ENCODE measurements at regions not wholly inside any gene's neighbourhood (a gene's known extent, or its start where the extent isn't known, plus 50 kb on each side); places are given as distances from the start of the nearest gene placed in this dataset.

- H3K27ac ChIP-seq, result no peak overlapping the region
- peaks cover 0 to 5% (median 0%) of the 10 kb centered on the region in 8 donors for H3K9me3 ChIP-seq
- H3K27me3 ChIP-seq (replicated peaks in 1 of 7), result no peaks in the 10 kb centered on the region
- DNase-seq, result no peak
- no peaks in the 10 kb centered on the region for H3K4me1 ChIP-seq
- TF ChIP-seq POLR2AphosphoS5 (IDR thresholded peaks at IDR 0.05) (no peak), POLR2A (IDR thresholded peaks at IDR 0.05) (no peak), CTCF (IDR thresholded peaks at IDR 0.05 in 8 of 11, conservative IDR thresholded peaks at IDR 0.05 in 3 of 11) (no peak)
- WGBS, 5 donors, result 83 to 88% (median 86%) methylated on average over 4 of the region's 4 CpGs
- intact Hi-C loops (cut with DNase I; ENCODE audit: low total_unique reads), result no loop called here
- H3K4me3 ChIP-seq, result no peak overlapping the region
- no peaks in the 10 kb centered on the region for H3K36me3 ChIP-seq
These were observed 531.4 kb upstream of the NBEA start for GRCh38 chr13:34410678-34411077.

- no peaks in the 10 kb centered on the region for H3K27me3 ChIP-seq (replicated peaks in 1 of 7)
- H3K4me1 ChIP-seq, result no peaks in the 10 kb centered on the region
- H3K27ac ChIP-seq, result no peak overlapping the region
- no peak for DNase-seq
- no peaks in the 10 kb centered on the region for H3K36me3 ChIP-seq
- TF ChIP-seq CTCF (IDR thresholded peaks at IDR 0.05 in 8 of 11, conservative IDR thresholded peaks at IDR 0.05 in 3 of 11) (no peak), POLR2A (IDR thresholded peaks at IDR 0.05) (no peak), POLR2AphosphoS5 (IDR thresholded peaks at IDR 0.05) (no peak)
- peaks cover 0 to 5% (median 0%) of the 10 kb centered on the region in 8 donors for H3K9me3 ChIP-seq
- 82 to 94% (median 91%) methylated on average over 1 of the region's 1 CpG for WGBS, 5 donors
- intact Hi-C loops (cut with DNase I; ENCODE audit: low total_unique reads), result no loop called here
- no peak overlapping the region for H3K4me3 ChIP-seq
These were observed 530.9 kb upstream of the NBEA start for GRCh38 chr13:34411177-34411576.

DNA sequence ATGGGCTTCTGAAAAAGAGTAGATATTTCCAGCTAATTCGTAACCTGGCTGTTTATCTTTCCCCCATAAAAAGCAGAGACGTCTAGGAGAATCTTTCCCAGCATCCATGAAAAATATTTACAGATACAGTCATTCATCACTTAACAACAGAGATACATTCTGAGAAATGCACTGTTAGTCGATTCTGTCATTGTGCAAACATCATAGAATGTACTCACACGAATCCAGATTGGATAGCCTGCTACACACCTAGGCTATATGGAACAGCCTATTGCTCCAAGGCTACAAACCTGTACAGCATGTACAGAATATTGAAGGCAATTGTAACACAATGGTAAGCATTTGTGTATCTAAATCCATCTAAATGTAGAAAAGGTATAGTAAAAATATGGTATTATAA is 530.2 kb upstream of the NBEA start:
- Histone ChIP-seq H3K36me3 (no peaks in the 10 kb centered on the region), H3K27me3 (replicated peaks in 1 of 7) (no peaks in the 10 kb centered on the region), H3K9me3 (peaks cover 0 to 4% (median 0%) of the 10 kb centered on the region in 8 donors), H3K4me1 (no peaks in the 10 kb centered on the region), H3K27ac (no peak overlapping the region), H3K4me3 (no peak overlapping the region)
- TF ChIP-seq POLR2AphosphoS5 (IDR thresholded peaks at IDR 0.05), result no peak
- no peak for TF ChIP-seq POLR2A (IDR thresholded peaks at IDR 0.05)
- no peak for TF ChIP-seq CTCF (IDR thresholded peaks at IDR 0.05 in 8 of 11, conservative IDR thresholded peaks at IDR 0.05 in 3 of 11)
- intact Hi-C loops (cut with DNase I; ENCODE audit: low total_unique reads), result no loop called here
- 70 to 86% (median 77%) methylated on average over 4 of the region's 4 CpGs for WGBS, 5 donors
- no peak for DNase-seq

DNA sequence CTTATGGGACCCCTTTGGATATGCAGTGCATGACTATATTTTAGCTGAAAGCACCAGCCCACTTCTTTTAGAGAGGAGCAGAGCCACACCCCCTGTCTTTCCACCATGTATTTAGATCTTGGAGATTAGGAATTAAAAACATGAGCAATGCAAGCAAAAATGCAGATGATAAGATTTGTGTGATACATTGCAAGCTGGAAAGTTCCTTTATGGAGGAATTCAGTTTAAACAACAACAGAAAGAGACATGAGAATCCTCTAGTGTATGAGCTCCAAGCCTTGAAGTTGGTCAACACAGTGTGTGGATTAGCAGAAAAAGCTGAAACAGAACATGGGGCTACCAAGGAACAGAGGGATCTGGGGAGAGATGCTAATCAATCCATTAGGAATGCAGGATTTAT is 529.8 kb upstream of the NBEA start:
- no peak overlapping the region for H3K4me3 ChIP-seq
- no peak for DNase-seq
- no peak for TF ChIP-seq POLR2A (IDR thresholded peaks at IDR 0.05)
- TF ChIP-seq POLR2AphosphoS5 (IDR thresholded peaks at IDR 0.05), result no peak
- TF ChIP-seq CTCF (IDR thresholded peaks at IDR 0.05 in 8 of 11, conservative IDR thresholded peaks at IDR 0.05 in 3 of 11), result no peak
- H3K36me3 ChIP-seq, result no peaks in the 10 kb centered on the region
- intact Hi-C loops (cut with DNase I; ENCODE audit: low total_unique reads), result no loop called here
- H3K4me1 ChIP-seq, result no peaks in the 10 kb centered on the region
- H3K9me3 ChIP-seq, result no peaks in the 10 kb centered on the region
- H3K27ac ChIP-seq, result no peak overlapping the region
- H3K27me3 ChIP-seq (replicated peaks in 1 of 7), result no peaks in the 10 kb centered on the region

All from spleen (tissue), 11 donors.